ENCODE measurements at regions not wholly inside any gene's neighbourhood (a gene's known extent, or its start where the extent isn't known, plus 50 kb on each side); places are given as distances from the start of the nearest gene placed in this dataset.

DNA sequence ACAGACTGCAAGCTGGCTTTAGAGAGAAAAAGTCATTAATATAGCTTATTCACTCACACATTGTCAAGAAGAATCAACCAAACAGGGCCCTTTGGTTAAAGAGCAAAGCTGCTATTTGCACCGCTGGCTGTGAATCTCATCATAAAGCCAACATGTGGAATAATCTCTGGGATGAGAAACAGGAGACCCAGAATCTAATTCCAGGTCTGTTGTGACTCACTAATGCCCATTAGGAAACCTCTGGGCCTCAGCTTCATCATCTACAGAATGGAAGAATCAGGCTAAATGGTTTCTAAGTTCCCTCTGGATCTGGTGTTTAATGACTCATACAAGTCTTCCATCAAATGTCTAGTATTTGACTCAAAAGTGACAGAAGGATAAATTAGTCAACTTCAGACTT is 591.7 kb upstream of the DDX18 start:
- intact Hi-C loops (cut with micrococcal nuclease): no loop called here
- TF ChIP-seq, protein P1, sequence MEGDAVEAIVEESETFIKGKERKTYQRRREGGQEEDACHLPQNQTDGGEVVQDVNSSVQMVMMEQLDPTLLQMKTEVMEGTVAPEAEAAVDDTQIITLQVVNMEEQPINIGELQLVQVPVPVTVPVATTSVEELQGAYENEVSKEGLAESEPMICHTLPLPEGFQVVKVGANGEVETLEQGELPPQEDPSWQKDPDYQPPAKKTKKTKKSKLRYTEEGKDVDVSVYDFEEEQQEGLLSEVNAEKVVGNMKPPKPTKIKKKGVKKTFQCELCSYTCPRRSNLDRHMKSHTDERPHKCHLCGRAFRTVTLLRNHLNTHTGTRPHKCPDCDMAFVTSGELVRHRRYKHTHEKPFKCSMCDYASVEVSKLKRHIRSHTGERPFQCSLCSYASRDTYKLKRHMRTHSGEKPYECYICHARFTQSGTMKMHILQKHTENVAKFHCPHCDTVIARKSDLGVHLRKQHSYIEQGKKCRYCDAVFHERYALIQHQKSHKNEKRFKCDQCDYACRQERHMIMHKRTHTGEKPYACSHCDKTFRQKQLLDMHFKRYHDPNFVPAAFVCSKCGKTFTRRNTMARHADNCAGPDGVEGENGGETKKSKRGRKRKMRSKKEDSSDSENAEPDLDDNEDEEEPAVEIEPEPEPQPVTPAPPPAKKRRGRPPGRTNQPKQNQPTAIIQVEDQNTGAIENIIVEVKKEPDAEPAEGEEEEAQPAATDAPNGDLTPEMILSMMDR (IDR thresholded peaks at IDR 0.05; ENCODE audit: unreplicated experiment): no peak
- ChIA-PET POLR2A (no interaction called here), CTCF (interaction anchor here (0.6 kb wide), 1 partner anchor 380 kb away, joined by 4 read pairs; no protein-coding TSS in a partner anchor)
- Mint-ChIP-seq H3K4me3 (ENCODE audit: unreplicated experiment) (no peak overlapping the region), H3K27ac (ENCODE audit: low read depth, unreplicated experiment) (no peak overlapping the region), H3K36me3 (ENCODE audit: insufficient read depth, unreplicated experiment) (peaks cover 5% of the 10 kb centered on the region), H3K9me3 (ENCODE audit: unreplicated experiment) (no peaks in the 10 kb centered on the region), H3K4me1 (ENCODE audit: insufficient read depth, unreplicated experiment) (no peaks in the 10 kb centered on the region), H3K27me3 (ENCODE audit: insufficient read depth, unreplicated experiment) (no peaks in the 10 kb centered on the region)
- no peak for DNase-seq (ENCODE audit: unreplicated experiment)
- BruUV-seq (replicated peaks): no TSS peak

DNA sequence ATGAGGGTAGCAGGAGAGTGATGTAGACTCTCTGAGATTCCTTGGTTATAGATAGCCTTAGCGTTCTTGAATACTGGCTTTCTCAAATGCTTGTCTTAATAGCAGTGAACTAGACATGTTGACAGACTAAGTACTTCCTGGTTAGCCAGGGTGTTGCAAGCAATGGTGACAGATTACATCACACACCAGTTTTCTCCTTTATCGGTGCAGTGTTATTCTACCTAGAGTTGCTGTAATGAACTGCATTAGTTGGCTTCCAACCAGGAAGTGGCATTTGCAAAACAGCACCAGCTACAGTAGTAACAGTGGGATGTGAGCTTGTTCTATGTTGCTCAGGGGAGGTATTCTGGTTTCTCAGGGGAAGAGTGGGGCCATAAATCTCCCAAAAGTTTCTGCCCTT is 582.2 kb upstream of the DDX18 start:
- peak; percentile 0 for DNase-seq (ENCODE audit: unreplicated experiment)
- TF ChIP-seq, protein P1 (IDR thresholded peaks at IDR 0.05; ENCODE audit: unreplicated experiment): no peak
- no peaks in the 10 kb centered on the region for H3K4me1 Mint-ChIP-seq (ENCODE audit: insufficient read depth, unreplicated experiment)
- CTCF ChIA-PET: no interaction called here
- no TSS peak for BruUV-seq (replicated peaks)
- no peak overlapping the region for H3K4me3 Mint-ChIP-seq (ENCODE audit: unreplicated experiment)
- intact Hi-C loops (cut with micrococcal nuclease): no loop called here
- no peaks in the 10 kb centered on the region for H3K27me3 Mint-ChIP-seq (ENCODE audit: insufficient read depth, unreplicated experiment)
- POLR2A ChIA-PET: no interaction called here
- no peak overlapping the region for H3K27ac Mint-ChIP-seq (ENCODE audit: low read depth, unreplicated experiment)
- no peaks in the 10 kb centered on the region for H3K36me3 Mint-ChIP-seq (ENCODE audit: insufficient read depth, unreplicated experiment)
- H3K9me3 Mint-ChIP-seq (ENCODE audit: unreplicated experiment): peaks cover 18% of the 10 kb centered on the region

DNA sequence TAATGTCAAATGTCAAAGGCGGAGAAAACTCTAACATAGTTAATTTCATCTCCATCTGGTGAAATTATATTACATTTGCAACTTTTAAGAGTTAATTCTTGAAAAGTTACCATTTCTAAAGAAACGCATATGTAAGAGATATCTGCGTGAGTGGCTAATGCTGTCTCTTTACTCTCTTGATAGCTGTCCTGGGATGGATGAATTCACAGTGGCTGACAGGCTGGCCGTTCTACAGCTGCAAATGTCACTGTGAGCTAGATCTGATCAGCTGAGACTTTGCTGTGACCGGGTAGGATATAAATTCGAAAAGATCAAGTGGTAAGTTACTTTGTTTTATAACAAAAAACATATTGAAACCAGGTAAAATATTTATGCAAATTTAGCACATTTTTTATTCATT is 557.1 kb upstream of the DDX18 start:
- Mint-ChIP-seq H3K36me3 (ENCODE audit: insufficient read depth, unreplicated experiment) (no peaks in the 10 kb centered on the region), H3K4me3 (ENCODE audit: unreplicated experiment) (no peak overlapping the region), H3K27me3 (ENCODE audit: insufficient read depth, unreplicated experiment) (no peaks in the 10 kb centered on the region), H3K27ac (ENCODE audit: low read depth, unreplicated experiment) (no peak overlapping the region), H3K4me1 (ENCODE audit: insufficient read depth, unreplicated experiment) (no peaks in the 10 kb centered on the region), H3K9me3 (ENCODE audit: unreplicated experiment) (peaks cover 8% of the 10 kb centered on the region)
- CTCF ChIA-PET: interaction anchor here (0.7 kb wide), 1 partner anchor 190 kb away, joined by 3 read pairs; no protein-coding TSS in a partner anchor
- TF ChIP-seq, protein P1 (IDR thresholded peaks at IDR 0.05; ENCODE audit: unreplicated experiment): no peak
- POLR2A ChIA-PET: no interaction called here
- no TSS peak for BruUV-seq (replicated peaks)
- DNase-seq (ENCODE audit: unreplicated experiment): no peak
- intact Hi-C loops (cut with micrococcal nuclease): no loop called here

DNA sequence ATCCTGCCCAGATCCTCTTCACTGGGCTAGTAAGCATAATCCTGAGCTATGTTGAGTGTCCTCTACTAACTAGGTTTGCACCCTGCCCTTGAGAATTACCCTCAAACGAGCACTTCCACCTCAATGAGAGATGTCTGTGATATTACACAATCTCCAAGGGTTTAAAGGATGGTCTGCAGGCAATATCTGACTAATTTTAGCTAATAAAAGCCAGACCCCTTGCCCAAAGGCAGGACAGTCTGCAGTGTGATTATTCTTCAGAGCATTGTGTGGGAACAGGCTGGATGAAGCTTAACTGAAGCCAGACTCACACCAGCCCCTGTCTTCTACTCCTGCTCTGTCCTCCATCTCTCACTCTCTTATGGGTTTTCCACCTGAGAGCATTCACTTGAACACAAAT is 544.9 kb upstream of the DDX18 start:
- intact Hi-C loops (cut with micrococcal nuclease): no loop called here
- ChIA-PET CTCF (interaction anchor here (0.6 kb wide), 1 partner anchor 94 kb away, joined by 3 read pairs; no protein-coding TSS in a partner anchor), POLR2A (interaction anchor here (0.5 kb wide), 1 partner anchor 32 kb away, joined by 4 read pairs; no protein-coding TSS in a partner anchor)
- Mint-ChIP-seq H3K36me3 (ENCODE audit: insufficient read depth, unreplicated experiment) (no peaks in the 10 kb centered on the region), H3K9me3 (ENCODE audit: unreplicated experiment) (peaks cover 7% of the 10 kb centered on the region), H3K27ac (ENCODE audit: low read depth, unreplicated experiment) (no peak overlapping the region), H3K27me3 (ENCODE audit: insufficient read depth, unreplicated experiment) (no peaks in the 10 kb centered on the region), H3K4me3 (ENCODE audit: unreplicated experiment) (no peak overlapping the region), H3K4me1 (ENCODE audit: insufficient read depth, unreplicated experiment) (peaks cover 5% of the 10 kb centered on the region)
- no peak for DNase-seq (ENCODE audit: unreplicated experiment)
- TF ChIP-seq, protein P1 (IDR thresholded peaks at IDR 0.05; ENCODE audit: unreplicated experiment): no peak
- no TSS peak for BruUV-seq (replicated peaks)
